ENCODE measurements at regions not wholly inside any gene's neighbourhood (a gene's known extent, or its start where the extent isn't known, plus 50 kb on each side); places are given as distances from the start of the nearest gene placed in this dataset.

DNA sequence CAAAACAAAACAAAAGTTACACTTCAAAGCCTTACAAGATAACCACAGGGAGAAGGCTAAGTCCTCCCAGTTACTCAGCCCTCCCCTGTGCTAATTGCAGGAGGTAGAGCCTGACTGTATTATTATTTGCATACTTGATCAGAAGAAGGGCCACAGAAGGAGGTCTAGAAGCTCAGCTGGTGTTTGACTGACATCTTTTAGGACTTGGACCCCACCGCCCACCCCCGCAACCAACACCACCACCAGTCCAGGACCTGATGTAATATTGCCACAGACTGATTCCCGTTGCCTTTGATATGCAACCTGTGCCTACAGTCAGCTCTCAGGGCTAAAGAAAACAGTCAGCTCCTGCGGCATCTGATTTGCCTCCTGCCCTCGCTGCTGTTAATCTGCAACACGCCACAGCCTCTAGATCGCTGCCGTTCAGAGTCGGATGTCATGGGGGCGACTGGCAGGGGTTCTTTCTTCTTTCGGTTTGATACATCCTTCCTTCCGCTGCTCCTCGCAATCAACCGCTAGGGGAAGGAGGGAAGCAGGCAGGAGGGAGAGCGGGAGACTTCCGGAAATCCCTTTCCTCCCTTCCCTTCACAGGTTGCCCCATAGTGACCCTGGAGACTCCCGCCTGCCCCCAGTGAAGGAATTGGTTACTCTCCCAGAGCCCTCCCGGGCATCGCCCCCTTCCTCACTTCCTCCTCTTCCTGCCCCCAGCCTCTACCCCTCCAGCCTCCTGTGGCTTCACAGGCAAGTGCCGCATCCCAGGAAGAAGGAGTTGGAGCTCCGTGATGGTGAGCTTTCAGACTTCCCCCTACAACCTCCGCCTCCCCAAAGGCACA is 90.5 kb upstream of the SOX9 start:
- TF ChIP-seq, protein P1, sequence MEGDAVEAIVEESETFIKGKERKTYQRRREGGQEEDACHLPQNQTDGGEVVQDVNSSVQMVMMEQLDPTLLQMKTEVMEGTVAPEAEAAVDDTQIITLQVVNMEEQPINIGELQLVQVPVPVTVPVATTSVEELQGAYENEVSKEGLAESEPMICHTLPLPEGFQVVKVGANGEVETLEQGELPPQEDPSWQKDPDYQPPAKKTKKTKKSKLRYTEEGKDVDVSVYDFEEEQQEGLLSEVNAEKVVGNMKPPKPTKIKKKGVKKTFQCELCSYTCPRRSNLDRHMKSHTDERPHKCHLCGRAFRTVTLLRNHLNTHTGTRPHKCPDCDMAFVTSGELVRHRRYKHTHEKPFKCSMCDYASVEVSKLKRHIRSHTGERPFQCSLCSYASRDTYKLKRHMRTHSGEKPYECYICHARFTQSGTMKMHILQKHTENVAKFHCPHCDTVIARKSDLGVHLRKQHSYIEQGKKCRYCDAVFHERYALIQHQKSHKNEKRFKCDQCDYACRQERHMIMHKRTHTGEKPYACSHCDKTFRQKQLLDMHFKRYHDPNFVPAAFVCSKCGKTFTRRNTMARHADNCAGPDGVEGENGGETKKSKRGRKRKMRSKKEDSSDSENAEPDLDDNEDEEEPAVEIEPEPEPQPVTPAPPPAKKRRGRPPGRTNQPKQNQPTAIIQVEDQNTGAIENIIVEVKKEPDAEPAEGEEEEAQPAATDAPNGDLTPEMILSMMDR (IDR thresholded peaks at IDR 0.05; ENCODE audit: extremely low read depth in 1 of 2, insufficient read depth in 1 of 2, low read depth in 1 of 2, low read length in 2 of 2) = no peak
- TF ChIP-seq EZH2 (IDR thresholded peaks at IDR 0.05; ENCODE audit: borderline replicate concordance, low read depth, low read length, severe bottlenecking) = no peak
- TF ChIP-seq POLR2AphosphoS5 (IDR thresholded peaks at IDR 0.05; ENCODE audit: insufficient read depth, low read depth, low read length) = no peak

Measured in endothelial cell of umbilical vein (primary cell).